Islet precursor cell (in vitro differentiated cells): ENCODE measurements at regions not wholly inside any gene's neighbourhood (a gene's known extent, or its start where the extent isn't known, plus 50 kb on each side); places are given as distances from the start of the nearest gene placed in this dataset.

ENCODE experiments used
- DNase-seq: peaks from one replicate; pipeline ENCODE4 v3.0.0-alpha.2; 2018

DNA sequence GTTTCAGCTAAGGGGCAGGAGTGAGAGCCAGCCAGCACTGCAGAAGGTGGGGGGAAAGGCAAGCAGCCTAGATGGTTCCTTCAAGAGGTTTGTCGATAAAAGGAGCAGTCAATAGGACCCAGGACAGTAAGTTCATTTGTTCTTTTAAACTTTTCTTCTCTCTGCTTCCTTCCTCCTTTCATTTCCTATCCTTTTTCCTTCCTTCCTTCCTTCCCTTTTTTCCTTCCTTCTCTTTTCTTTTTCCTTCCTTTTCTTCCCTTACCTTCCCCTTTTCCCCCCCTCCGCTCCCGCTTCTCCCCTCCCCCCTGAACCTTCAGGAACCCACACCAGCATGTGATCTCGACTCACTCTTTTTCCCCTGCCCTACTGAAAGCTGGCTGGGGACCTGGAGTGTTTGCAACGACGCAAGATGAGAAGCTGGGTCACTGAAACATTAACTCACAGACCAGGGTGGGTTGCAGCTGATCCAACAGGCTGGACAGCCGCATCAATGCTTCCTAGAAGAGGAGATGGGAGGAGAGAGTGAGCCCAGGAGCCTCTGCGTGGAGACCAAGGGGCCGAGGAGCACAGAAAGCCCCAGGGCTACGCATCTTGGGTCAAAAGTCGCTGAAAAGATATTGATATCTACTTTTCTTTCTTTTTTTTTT is 103.4 kb upstream of the SDK1 start:
- DNase-seq = no peak

DNA sequence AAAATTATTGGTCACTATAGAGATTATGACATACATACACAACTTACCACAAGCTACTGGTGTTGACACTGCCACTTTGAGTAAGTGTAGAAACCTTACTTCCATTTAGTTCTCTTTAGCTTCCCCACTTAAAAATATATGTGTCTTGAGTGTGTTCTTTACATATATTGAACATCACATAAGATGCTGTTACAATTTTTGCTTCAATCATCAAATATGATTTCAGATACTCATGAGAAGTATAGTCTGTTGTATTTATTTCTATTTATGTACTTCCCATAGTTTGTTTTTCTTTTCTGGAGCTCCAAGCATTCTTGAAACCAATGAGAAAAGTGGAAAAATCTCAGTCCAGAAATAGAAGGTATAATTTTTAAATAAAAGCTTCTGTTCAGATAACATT is 102.7 kb upstream of the SDK1 start:
- no peak for DNase-seq

DNA sequence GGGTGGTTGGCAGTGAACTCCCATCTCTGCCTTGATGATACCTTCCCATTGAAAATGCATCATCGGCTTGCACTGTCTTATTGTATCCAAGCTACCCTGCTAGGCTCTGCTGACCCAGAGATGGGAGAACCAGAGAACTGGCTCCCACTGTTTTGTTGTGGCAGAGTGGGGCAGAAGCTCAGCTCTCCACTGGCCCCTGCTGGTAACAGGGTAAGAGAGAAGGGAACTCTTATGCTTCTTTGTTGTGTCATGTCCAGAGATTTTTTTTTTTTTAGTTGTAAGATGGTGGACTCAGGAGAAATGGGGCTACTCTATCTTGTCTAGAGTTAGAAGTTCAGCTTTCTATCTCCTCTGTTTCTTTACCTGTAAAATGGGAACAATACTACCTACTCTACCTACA is 100.5 kb upstream of the SDK1 start:
- DNase-seq = peak; percentile 80

DNA sequence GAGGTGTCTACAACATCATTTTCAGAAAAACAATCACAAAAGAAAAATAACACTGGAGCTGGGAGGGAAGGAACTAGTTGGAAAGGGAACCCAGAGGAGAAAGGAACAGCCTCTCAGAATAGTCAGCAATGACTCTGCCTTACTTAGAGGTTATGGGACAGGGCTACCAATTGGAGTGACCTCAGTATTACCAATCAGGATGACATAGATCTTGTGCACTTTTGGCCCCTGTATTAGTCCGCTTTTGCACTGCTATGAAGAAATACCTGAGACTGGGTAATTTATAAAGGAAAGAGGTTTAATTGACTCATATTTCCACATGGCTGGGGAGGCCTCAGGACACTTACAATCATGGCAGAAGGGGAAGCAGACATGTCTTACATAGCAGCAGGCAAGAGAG is 99.7 kb upstream of the SDK1 start:
- peak; percentile 7 for DNase-seq

DNA sequence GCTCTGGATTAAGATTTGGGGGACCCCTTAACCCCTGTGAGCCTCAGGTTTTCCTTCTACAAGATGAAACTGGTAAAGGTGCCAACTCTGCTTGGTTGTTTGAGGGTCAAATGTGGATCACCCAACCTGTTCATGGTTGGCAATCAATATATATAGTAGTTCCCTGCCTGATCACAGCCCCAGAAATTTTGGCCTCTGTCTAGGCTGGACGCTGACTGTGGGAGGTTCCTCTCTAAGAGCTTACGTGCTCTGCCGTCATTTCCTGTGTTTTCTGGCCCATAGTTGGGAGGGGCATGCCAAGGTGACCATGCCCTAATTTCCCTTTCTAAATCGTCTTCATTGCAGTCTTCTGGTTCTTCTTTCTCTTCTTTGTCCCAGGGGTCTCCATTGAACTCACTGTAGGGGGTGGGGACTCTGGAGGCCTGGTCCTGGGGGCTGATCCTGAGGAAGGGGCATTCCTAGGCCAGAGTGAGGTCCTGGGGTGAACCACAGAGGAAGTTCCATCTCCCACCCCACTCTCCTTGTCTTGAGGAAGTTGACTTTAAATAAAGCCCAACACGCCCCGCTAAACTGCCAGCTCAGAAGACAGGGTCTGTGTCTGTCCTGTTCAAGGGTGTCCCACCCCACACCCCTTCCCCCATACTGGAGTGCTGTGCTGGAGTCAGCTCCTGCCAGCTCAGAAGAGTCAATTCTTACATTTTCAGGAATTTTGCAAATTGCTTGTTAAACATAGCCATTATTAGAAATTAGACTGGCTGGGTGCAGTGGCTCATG is 98.9 kb upstream of the SDK1 start:
- peak; percentile 29 for DNase-seq

DNA sequence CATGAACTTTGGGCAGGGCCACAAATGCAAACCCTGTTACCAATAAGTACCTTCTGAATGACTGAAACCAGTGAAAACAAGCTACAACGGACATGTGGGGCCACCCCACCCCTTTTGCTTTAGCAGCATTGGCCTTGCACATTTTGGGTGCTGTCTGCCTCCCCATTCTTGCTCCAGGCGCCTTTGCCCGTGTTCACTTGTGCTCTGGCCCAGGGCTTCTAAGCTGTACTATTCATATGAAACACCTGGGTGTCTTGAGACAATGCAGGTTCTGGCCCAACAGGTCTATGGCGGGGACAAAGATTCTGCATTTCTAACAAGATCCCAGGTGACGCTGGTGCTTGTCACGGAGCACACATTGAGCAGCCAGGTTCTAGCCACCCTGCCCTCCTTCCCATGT is 96.5 kb upstream of the SDK1 start:
- DNase-seq = peak; percentile 38

DNA sequence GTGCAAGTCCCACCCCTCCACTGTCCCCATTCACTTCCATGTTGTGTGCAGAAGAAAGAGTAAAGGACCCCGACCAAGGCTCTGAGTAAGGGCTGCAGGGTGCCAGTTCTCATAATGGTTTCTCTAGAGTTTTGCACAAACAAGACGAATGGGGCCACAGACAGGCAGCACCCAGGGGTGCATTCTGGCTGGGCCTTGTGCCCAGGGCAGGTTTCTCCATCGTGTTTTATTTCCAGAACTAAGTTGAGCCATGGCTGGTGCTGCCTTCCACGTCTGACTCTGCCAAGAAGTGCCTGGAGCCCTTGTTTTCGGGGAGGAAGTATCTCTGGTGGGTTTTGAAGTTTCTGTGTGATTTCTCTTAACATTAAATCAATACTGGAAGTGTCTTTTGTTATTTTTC is 95.0 kb upstream of the SDK1 start:
- DNase-seq = peak; percentile 13

DNA sequence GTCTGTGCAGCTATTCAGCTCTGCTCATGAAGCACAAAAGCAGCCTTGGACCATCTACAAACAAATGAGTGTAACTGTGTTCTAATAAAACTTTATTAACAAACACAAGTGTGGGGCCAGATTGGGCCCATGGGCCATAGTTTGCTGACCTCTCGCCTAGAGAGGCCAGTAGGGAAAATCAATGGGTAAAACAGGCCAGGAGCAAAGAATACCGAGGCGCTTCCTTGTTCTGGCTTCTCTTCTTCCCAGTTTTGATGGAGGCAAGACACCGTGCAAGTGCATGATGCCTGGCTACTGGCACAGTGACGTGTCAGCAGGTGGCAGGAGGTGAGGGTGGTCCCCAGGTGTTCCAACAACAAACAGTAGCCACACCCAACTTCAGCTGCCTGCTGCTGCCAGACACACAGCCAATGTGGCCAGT is 94.3 kb upstream of the SDK1 start:
- DNase-seq = peak; percentile 36

DNA sequence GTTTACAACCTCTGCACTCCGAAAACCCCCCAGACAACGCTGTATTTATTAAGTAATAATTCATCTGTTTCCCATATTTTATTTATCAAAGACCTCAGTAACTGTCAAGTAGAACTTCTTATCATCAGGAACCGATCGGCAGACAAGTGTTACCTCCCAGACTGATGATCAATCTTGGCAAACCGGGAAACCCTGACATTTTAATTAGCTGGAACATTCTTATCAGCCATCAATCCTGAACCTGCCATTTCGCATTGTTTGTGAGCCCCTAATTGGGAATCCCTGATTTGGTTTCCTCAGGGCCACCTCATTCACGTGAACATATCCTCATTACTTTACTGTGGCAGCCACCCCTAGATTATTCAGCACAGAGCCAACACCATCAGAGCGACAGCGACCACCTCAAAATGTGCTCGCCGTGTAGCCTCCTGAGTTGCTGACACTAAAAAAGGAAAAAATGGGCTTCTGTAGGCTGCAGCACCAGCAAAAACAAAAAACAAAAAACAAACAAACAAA is 93.6 kb upstream of the SDK1 start:
- peak; percentile 46 for DNase-seq

DNA sequence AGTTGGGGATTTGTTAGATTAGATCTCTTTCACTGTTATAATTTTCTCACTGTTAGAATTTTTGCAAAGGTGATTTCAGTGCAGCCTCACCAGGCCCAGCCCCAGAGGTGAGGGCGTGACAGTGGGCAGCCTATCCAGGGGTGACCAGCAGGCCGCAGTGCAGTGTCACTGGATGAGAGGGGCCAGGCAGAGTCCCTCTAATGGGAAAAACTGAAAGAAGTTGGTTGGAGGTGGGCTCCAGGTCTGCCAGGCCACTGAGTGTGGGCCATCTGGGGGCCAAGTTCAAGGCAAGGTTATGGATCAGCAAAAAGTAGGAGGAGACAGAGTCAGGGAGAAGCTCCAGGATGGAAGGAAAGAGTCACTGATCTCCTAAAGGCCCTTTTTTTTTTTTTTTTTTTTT is 90.5 kb upstream of the SDK1 start:
- DNase-seq = peak; percentile 61

DNA sequence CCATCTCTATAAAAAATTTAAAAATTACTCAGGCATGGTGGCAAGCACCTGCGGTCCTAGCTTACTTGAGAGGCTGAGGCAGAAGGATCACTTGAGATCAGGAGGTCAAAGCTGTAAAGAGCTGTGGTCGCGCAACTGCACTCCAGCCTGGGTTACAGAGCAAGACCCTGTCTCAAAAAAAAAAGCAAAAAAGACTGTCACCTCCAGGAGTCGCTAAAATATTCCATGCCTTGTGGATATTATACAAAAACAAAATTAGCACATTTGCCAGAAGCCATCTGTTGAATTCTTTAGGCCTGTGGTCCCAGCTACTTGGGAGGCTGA is 87.0 kb upstream of the SDK1 start:
- peak; percentile 17 for DNase-seq

DNA sequence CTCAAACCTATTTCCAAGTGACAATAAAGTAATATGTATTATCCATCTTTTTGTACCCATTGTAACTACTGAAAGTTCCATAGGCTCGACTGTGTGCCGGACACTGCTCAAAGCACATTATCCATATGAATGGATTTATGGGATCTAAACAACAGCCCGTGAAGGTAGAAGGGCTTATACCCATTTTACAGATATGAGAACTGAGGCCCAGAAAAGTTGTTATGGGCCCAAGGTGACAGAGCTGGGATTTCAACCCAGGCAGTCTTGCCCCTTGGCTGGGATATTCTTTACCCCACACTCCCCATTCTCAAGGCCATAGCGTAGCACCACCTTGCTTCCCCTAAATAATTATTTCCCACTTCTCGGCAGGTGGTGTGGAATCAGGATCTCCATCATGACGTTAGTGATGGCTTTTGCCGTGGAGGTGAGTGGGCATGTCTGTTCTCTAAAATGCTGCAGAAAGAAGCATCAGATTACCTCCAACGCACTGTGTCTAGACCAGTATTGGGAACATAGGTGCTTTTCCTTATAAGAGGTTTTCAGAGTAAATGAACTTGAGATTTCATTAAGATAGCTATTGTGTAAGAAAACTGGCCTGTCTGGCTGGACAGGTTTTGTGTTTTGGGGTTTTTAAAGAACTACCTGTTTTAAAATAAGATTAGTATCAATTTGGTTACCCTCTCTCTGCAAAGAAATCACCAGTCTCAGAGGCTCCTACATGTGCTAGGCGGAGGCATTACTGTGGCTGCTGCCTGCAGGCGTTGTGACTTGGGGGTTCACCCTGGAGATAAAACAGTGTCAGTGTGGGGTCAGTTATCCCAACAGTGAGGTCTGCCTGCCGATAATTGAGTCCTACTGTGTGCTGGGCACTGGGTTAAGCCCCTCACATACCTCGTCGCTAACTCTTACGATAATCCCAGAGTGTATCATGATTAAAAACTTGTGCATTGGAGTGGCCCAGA is 85.1 kb upstream of the SDK1 start:
- DNase-seq = peak; percentile 29

DNA sequence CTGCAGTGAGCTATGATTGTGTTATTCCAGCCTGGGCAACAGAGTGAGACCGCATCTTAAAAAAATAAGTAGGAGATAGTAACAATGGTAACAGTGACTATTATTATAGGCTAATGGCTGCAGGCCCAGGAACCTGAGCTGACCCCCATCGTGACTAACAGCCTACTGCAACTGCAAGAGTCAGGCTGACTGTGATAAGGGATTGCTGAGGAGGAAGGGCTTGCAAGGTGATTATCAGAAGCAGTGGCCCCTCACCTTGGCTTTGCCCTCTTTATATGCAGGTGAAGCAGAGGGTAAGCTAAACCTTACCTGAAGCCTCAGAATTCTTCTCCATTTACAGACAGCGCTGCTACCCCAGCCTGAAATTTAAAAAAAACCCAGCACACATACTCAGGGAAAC is 83.9 kb upstream of the SDK1 start:
- peak; percentile 53 for DNase-seq

DNA sequence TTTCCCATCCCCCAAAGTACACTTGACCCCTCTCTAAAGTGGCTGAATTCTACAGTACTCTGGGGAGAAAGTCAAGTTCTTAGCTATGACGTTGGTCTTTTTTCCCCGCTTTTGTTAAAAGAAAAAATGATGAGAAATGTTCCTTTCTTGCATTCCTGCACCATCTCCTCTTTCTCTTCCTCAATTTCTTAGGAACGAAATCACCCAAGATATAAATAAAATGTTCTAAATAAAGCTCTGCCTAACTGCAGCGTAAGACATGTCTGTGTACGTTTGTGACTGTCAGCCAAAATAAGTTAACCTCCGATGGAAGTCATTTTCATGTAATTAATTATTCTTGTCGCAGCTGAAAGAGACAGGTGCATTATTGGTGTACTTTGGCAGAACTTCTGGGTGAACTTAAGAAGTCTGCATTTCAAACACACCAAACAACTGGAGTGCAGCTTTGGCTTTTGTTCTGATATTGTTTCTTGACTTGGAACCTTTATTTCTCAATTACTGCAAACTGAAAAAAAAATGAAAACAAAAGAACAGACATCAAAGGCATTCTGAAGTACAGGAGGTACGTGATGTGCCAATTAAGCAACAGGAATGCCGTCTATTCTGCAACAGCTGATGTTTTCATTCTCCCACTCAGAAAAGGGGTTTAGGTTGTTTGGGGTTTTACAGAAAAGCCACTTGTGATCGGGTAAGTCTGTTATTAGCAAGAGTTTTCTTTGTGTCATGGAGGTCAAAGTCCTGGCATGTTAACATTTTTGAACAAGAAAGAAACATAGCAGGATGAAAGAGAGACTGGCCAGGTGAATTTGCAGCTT is 82.4 kb upstream of the SDK1 start:
- peak; percentile 37 for DNase-seq

DNA sequence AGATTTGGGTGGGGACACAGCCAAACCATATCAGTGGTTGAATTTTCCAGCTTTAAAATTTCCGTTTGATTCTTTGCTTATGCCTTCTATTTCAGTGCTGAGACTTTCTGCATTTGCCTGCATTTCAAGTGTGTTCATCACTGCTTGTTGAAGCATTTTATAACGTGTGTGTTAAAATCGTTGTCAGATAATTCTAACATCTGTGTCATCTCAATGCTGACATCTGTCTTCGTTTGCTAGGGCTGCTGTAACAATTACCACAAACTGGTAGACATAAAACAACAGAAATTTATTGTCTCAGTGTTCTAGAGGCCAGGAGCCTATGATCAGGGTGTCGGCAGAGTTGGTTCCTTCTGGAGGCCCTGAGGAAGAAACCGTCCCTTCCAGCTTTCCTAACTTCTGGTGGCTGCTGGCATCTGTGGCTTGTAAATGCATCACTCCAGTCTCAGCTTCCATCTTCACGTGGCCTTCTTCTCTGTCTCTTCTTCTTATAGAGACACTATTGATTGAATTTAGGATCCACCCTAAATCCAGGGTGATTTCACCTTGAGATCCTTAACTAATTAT is 71.1 kb upstream of the SDK1 start:
- no peak for DNase-seq

DNA sequence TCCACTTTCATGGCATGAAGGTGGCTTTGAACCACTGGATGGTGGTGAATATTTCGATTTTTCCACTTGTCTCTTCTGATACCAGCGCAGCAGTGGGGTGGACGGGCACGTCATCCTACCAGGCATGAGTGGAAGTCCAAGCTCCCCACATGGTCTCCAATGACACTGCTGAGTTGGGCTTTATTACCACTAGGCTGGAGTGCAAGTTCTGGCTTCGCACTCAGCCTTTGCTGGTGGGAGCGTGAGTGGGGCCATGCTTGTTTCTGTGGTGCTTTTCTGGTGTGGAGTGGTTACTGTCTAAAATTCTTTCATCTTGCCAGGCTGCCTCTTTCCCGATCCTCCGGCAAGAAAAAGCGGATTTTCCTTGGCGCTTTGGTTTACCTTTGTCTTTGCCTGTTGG is 70.1 kb upstream of the SDK1 start:
- DNase-seq = no peak

DNA sequence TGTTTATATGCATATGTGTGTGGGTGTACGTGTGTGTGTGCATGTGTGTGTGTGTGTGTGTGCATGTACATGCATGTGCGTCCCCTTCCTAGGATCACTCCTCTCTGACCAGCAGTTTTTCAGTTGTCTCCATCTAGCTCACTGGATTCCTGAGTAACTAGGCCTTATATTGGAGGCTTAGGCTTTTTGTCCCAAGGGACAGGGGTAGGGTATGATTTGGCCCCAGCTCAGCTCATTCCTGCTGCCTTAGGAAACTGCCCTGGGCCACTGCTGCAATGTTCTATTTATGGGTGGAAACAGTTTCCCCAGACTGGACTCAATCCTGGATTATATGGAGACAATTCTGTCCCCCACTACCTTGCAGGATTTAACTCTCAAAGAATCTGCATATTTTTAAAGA is 68.8 kb upstream of the SDK1 start:
- no peak for DNase-seq

DNA sequence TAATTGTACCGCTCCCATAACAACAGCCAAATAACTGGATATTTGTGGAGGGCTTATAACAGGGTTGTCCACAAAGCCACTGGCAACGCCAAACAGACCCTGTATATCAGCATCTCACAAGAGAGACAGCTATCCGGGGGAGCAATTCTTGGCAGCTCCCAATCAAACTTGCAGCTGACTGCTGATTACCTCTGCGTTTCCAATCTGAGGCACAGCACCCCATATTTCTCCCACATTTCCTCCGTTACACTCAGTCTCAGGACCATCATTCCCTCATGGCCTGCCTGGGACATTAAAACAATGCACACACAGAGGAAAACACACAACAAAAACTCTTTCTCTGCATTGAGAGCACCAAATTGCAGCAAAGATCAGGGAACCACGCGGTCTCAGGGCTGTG is 67.8 kb upstream of the SDK1 start:
- DNase-seq = no peak

DNA sequence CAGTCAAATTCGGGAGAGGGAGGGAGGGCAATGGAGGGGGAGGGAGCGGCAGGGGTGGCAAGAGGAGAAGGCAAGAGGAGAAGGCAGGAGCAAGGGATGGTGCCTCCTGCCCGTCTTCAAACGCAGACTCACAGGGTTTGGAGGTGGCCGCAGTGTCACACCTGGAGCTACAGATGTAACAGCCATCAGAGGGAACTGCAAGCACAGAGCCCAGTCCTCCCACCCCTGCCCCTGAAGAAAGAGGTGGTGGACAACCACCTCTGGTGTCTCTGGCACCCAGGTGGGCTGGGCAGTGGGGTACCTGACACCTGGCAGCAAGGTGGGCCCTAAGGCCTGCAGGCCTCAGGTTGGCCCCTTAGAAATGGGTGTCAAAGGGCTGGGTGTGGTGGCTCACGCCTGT is 67.0 kb upstream of the SDK1 start:
- no peak for DNase-seq

DNA sequence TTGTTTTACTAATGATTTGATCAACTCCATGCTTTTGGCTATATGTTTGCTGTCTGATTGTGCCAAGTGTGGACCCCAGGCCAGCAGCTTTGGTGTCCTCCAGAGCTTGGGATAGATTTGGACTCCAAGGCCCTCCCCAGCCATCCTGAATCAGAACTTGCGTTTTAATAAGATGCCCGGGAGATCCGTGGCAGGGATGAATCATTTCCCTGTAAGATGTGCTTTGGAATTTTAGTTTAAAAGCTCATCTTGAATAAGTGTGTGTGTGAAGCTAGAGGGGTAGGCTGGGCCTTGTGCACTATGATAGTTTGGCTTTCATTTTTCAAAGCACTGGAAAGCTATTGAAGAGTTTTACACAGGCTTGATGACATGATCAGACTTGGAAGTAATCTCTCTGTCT is 66.2 kb upstream of the SDK1 start:
- no peak for DNase-seq

DNA sequence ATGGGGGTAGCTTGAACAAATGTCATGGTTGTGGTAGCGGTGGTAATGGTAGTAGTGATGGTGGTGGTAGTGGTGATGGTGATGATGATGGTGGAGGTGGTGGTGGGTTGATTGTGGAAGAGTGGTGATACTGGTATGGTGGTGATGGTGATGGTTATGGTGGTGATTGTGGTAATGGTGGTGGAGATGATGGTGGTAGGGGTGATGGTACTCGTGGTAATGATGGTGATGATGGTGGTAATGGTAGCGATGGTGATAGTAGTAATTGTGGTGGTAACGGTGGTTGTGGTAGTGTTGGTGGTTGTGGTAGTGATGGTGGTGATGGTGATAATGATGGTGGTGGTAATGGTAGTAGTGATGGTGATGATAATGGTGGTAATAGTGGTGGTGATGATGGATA is 65.7 kb upstream of the SDK1 start:
- no peak for DNase-seq

DNA sequence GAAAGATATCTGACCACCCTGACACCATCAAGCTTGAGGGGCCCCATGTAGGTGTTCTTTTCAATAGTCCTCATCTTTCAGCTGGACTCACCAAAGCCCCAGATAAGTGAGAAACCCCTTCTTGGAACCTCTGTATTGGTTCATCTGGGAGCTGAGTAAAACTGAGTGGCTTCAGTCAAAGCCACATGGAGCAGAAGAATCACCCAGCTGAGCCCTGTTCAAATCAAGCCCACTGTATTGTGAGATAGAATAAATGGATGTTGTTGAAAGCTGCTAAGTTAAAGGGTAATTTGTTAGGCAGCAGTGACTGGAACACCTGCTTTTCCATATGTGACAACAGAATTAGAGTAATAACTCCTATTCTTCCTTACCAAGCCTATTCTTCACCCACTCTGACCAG is 64.8 kb upstream of the SDK1 start:
- no peak for DNase-seq
